SK-MEL-5 (cell line): ENCODE measurements at regions not wholly inside any gene's neighbourhood (a gene's known extent, or its start where the extent isn't known, plus 50 kb on each side); places are given as distances from the start of the nearest gene placed in this dataset.

Source experiments
- DNase-seq: peaks from one replicate; pipeline ENCODE4 v3.0.0-alpha.2; 2016; ENCODE audit warnings: low read depth, low spot score
- in situ Hi-C: cut with HindIII; loops from 2 replicates; pipeline ENCODE4 v1.10.0; 2016; ENCODE audit warnings: low sequenced_read_pairs, high pct_unique_total_duplicates, low pct_unique_long_range_greater_than_20kb

- in situ Hi-C loops, result no loop called here
- DNase-seq, result no peak
These were observed 175.5 kb upstream of the SDK2 start for GRCh38 chr17:73819440-73820395.

DNA sequence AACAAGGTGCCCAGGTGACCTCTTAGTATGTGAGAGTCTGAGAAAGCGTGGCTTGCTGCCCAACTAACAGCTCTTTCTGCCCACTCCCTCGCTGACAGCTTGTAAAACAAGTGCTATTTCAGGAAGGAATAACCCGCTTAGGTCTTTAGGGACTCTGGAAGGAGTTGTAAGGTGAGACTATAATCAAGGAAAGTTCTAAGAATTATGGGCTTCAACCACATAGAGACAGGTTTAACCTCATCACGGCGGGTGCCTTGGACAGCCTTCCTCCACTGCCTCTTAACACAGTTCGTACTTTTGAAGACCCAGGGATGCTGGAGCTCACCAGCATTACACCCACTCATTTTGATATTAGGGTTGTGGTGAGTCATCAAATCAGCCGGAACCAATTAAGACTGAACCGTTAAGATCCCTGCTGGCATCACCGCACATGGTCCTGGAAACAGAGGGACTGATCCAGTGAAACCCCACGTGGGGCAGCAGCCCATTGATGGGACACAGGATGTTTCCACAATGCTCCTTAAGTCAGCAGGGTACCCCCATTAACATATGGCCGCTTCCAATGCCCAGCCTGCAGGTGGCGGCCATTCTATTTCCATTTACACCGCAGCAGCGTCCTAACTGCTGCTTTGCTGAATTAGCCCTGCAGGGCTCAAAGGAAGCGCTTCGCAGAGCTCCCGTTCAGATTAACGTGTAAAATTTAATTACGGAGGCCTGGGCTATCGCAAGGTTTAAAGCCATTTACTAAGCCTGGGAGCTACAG lies 176.6 kb upstream of the SDK2 start:
- DNase-seq, result peak; percentile 60
- in situ Hi-C loops, result no loop called here

- no peak for DNase-seq
- in situ Hi-C loops, result no loop called here
These were observed 177.4 kb upstream of the SDK2 start for GRCh38 chr17:73821665-73822064.

DNA sequence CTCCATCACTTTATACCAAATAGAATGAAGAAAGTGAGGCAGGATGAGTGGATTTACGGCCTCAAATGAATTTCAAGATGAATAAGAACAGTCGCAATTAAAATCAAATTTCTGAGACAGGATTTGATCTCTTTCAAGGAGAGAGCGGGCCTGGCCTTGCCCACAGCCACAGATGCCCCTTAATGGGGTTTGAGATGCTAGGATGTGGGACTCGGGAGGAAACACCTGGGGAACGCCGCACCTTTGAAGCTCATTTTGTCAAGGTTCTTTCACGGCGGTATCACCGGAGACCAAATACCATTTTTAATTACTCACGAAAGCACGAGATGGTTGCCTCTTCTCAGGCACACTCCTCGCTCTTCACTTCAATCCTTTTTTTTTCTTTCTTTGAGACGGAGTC lies 178.1 kb upstream of the SDK2 start:
- in situ Hi-C loops, result no loop called here
- DNase-seq, result no peak

- in situ Hi-C loops, result no loop called here
- DNase-seq, result no peak
These were observed 179.4 kb upstream of the SDK2 start for GRCh38 chr17:73823684-73824083.

GRCh38 chr17:73824321-73824720 lies 180.1 kb upstream of the SDK2 start:
- in situ Hi-C loops, result no loop called here
- DNase-seq, result no peak

- in situ Hi-C loops, result no loop called here
- DNase-seq, result no peak
These were observed 182.1 kb upstream of the SDK2 start for GRCh38 chr17:73826181-73826871.

GRCh38 chr17:73826872-73827228 lies 182.6 kb upstream of the SDK2 start:
- no peak for DNase-seq
- in situ Hi-C loops, result no loop called here

- in situ Hi-C loops, result no loop called here
- no peak for DNase-seq
These were observed 183.5 kb upstream of the SDK2 start for GRCh38 chr17:73827627-73828291.

DNA sequence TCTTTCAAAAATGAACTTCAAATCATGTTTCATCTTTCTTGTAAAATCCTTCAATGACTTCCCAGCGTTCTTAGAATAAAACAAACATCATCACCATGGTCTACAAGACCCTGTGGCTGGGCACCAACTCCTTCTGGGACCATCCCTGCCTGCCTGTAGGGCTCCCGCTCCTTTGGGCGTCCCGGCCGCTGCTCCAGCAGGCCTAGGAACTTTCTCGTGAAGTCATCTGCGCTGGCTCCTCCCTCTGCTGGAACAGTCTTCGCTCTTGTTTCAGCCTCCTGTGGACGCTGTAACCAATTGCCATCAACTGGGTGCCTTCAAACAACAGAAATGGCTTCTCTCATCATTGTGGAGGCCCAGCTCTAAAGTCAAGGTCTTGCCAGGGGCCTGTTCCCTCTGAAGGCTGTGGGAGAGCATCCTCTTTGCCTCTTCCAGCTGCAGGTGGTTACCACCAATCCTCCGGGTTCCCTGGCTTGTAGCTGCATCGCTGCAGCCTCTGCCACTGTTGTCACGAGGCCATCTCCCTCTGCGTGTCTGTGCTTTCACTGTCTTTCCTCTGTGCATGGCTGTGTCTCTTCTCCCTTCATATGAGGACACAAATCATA lies 185.5 kb upstream of the SDK2 start:
- in situ Hi-C loops, result no loop called here
- DNase-seq, result no peak

- in situ Hi-C loops, result no loop called here
- no peak for DNase-seq
These were observed 187.5 kb upstream of the SDK2 start for GRCh38 chr17:73831699-73832098.

GRCh38 chr17:73833775-73834488 lies 189.7 kb upstream of the SDK2 start:
- DNase-seq, result no peak
- in situ Hi-C loops, result no loop called here

- no peak for DNase-seq
- in situ Hi-C loops, result no loop called here
These were observed 190.6 kb upstream of the SDK2 start for GRCh38 chr17:73834684-73835343.

DNA sequence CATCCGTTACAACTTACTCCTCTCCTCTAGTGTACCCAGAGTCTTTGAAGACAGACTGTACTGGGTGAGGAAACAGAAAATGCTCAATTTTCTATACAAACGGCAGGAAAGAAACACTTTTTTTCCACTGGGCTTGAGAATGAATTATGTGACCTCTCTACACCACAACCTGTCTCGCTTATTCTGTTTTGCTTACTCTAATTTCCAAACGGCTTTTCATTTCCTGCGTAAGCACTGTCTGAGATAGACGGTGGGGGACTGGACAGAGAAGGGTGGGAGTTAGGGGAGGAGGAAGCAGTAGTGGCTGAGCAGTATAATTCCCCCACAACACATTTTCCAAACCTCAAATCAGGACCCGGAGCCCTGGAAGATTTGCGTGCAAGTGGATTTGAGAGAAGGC lies 191.4 kb upstream of the SDK2 start:
- in situ Hi-C loops, result no loop called here
- DNase-seq, result no peak

DNA sequence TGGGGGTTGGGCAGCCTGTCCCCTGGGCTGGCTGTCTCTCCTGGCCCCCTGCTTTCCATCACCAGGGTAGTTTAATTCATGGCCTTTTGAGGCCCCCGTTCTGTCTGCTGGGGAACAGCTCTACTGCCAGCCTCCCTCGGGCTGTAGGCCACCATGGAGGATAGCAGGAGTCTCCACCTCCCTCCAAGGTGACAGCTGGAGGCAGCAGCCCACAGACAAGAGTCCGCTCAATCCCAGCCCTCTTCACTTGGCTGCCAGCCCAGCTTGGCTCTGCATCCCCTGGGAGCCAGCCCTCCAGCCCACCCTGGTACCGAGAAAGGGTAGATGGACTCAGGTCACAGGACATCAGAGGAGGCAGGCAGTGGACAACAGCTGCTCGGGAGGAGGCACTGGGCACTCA lies 194.6 kb upstream of the SDK2 start:
- in situ Hi-C loops, result no loop called here
- no peak for DNase-seq

GRCh38 chr17:73840829-73841228 lies 196.6 kb upstream of the SDK2 start:
- in situ Hi-C loops, result no loop called here
- DNase-seq, result no peak
